ENCODE measurements at regions not wholly inside any gene's neighbourhood (a gene's known extent, or its start where the extent isn't known, plus 50 kb on each side); places are given as distances from the start of the nearest gene placed in this dataset.
"Not testable (repeated sequence)": the region's sequence is repeated elsewhere in the genome, so short reads cannot be mapped to it uniquely, and the experiment has no call there.

- not testable (repeated sequence) for DNase-seq
Observed at GRCh38 chr15:20228791-20229190, 312.8 kb downstream of the GOLGA6L6 start.

DNA sequence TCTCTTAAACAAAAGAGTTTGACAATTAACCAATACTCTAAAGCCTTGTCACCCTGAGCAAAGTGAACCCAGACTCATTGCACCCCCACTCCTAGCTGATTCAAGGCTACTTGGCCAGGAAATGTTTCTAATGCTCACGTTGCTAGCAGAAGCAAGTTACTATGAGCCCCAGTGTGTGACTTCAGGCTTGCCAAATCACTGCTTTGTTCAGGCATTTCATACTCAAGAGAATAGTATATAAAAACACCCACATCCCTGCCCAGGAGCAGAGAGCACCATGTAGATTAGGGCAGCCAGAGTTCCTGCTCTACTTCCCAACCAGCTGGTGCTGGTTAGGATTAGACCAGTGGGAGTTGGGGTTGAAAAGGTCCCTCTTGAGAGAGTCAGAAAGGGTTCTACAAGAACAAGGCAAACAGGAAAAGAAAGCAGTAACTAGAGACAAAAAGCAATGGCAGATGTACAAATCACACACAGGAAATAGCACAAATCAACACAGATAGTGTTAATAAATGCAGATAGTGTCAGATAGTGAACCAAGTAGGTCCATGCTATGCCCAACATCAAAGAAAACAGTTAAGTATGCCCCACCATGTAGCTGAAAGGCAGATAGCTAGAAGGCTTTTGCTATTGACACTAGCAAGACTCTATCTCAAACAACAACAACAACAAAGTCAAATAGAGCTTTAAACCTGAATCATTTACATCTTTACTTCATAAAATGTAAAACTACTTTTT, 314.3 kb downstream of the GOLGA6L6 start:
- DNase-seq = not testable (repeated sequence)

- DNase-seq = not testable (repeated sequence)
Observed at GRCh38 chr15:20226531-20226930, 315.1 kb downstream of the GOLGA6L6 start.

DNA sequence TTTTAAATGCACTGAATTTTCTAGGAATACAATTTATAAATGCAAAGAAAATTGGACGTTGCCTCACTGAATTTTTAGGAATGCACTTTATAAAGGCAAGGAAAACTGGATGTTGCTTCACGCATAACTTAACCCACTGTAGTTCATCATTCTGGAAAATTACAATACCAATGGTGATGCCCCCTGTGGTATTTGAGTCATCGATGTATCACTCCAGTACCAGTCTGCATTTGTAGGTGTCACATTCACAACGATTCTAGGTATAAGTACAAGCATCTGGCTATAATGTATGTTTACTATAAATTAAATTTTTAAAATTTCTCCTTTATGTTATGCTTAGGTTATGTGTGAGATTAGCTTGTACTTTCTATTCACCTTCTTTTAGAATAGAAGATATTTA, 320.5 kb downstream of the GOLGA6L6 start:
- not testable (repeated sequence) for DNase-seq

GRCh38 chr15:20219171-20219570, 322.4 kb downstream of the GOLGA6L6 start:
- DNase-seq = not testable (repeated sequence)

- DNase-seq = not testable (repeated sequence)
Observed at GRCh38 chr15:20215700-20216099, 325.9 kb downstream of the GOLGA6L6 start.

DNA sequence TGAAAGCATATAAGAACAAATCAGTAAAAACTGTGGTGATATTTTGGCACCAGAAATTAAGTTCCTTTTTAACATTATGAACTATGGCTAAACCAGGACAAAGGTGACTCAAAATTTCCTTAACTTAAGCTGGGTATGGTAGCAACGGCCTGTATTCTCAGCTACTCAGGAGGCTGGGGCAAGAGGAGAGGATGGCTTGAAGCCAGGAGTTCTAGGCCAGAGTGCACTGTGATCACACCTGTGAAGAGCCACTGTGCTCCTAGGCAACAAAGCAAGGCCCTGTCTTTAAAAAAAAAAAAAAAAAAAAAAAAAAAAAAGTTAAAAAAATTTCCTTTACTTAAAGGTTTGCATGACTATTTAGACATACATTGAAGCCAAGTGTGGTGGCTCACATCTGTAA, 327.5 kb downstream of the GOLGA6L6 start:
- DNase-seq = not testable (repeated sequence)

GRCh38 chr15:20211508-20211907, 330.1 kb downstream of the GOLGA6L6 start:
- DNase-seq = not testable (repeated sequence)

DNA sequence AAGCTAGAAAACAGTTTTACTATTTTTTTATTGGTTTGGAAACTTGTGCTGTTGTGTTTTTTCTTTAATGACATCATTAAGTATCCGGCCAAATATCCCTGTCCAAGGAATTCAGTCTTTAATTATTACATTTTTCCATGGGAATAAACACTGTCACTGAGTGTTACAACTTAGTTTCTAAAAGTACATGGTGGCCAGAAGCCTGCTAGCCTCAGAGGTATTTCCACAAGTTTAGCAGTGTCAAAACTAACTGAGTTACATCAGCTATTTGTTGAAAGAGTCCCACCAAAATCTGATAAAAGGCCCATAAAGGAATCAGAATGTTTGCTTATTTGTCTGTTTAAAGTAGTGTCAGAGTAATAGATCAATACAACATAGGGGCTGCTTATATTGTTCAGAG, 331.6 kb downstream of the GOLGA6L6 start:
- DNase-seq = not testable (repeated sequence)

- not testable (repeated sequence) for DNase-seq
Observed at GRCh38 chr15:20207607-20208006, 334.0 kb downstream of the GOLGA6L6 start.

GRCh38 chr15:20207198-20207597, 334.4 kb downstream of the GOLGA6L6 start:
- DNase-seq = not testable (repeated sequence)

GRCh38 chr15:20204177-20204866, 337.3 kb downstream of the GOLGA6L6 start:
- not testable (repeated sequence) for DNase-seq

GRCh38 chr15:20203649-20204150, 337.9 kb downstream of the GOLGA6L6 start:
- not testable (repeated sequence) for DNase-seq

DNA sequence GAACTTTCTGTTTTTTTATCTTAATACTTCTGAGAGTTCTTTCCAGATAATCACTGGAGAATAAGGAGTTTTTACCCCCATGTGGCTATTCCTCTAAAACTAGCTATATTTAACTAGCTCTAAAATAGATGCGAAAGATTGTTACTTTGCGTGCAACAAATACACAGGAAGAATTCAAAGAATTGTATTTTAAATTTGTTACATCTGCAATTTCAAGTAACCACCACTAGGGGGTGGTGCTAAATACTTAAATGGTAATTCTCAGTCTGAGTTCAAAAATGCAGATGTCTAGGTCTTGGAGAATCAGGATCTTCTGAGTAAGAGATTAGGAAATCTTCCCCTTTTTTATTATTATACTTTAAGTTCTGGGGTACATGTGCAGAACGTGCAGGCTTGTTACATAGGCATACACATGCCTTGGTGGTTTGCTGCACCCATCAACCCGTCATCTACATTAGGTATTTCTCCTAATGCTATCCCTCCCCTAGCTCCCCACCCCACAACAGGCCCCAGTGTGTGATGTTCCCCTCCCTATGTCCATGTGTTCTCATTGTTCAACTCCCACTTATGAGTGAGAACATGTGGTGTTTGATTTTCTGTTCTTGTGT, 346.9 kb downstream of the GOLGA6L6 start:
- not testable (repeated sequence) for DNase-seq

DNA sequence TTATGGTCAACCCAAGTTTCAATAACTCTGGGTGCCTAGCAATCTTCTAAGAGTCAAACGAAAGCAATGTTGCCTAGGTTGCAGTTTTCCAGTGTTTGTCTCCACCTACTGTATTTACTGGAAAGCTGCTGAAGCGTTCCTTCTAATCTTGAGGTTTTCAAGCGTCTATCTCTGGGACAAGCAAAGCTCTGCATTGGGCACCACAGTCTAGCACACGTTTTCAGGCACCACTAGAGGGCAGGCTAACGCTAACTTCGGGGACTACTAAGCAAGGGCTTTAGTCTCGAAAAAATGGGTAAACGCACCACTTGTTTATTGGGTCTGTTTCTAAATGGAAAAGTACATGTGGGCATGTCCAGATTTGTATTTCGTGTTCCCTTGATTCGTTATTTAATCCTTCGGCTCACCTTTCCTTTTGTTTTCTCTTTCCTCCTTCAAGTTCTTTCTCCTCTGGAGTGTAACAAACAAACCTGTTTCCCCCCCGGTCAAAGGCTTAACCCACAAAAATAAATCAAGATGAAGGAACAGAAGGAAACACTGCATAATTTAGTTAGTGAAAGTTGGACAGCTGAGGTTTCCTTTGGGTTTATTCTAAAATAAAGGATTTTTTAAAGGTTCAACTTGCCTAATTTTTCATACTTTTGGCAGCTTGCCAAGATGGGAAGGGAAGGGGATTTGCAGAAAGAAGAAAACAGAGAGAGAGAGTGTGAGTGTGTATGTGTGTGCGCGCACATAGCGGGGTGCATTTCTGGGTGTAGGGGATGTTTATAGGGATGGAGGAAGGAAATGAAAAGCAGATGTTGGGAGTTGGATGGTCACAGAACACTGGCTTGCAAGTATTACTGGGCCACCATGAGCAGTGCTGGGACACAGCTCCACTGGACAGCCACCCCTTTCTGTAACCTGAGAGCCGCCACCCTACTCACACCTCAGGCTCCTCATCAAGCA, 348.3 kb downstream of the GOLGA6L6 start:
- not testable (repeated sequence) for DNase-seq

DNA sequence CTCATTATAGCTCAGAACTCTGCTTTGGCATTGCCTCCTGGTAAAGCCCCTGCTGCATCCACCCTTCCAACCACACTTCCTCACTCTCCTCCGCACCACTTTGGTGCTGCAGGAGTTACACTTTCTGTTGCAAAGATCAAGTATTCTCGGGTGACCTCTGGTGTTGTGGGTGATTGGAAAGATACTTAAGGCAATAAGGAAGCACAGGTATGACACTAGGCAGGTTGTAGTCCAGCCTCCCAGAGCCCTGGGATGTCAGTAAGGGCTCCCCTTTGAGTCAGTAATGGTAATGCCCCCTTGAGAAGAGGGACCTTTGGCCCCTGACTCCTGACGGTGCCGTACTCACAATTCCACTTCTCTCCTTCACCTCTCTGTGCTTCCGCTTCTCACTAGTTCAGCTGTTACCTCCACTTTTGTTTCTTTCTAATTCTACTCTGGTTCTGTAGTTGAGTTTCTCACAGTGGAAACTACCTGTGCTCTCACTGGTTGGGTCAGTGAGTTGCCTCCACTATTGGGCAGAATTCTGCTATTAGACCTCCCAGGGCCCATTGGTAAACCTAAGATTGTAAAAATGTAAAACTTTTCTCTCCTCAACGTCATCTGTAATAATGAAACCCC, 350.0 kb downstream of the GOLGA6L6 start:
- DNase-seq = not testable (repeated sequence)

GRCh38 chr15:20188611-20189010, 353.0 kb downstream of the GOLGA6L6 start:
- not testable (repeated sequence) for DNase-seq

GRCh38 chr15:20187370-20188355, 353.9 kb downstream of the GOLGA6L6 start:
- not testable (repeated sequence) for DNase-seq

DNA sequence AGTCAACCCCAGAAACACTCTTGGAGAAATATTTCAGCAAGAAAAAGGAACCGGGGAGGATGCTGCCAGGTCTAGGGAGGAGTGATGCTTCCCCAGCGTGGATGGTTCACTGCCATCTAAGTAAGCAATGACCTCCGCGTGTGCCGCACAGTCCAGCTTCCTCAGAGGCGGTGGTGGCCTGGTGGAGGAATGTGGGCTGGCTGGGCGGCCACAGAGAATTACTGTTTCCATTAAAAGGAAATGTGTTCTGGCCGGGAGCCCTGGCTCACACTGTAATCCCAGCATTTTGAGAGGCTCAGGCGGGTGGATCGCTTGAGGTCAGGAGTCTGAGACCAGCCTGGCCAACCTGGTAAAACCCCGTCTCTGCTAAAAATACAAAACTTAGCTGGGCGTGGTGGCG, 356.7 kb downstream of the GOLGA6L6 start:
- DNase-seq = not testable (repeated sequence)

DNA sequence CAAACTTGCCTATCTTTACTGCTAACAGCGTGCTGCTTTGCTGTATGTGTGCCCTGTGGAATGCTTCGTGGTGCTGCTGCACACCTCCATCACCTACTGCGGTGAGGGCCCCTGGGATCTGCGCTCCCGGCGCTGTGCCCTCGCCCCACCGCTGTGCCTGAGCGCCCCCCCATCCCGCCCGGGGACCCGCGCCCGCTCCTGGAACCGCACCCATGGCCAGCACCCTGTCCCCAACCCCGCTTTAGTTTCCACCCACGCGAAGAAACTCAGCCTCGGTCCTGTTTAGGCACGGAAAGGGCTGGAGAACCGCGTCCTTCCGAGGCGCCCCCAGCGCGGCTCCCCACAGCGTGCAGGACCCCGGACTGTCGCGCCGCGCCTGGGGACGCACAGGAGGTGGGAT, 373.4 kb downstream of the GOLGA6L6 start:
- DNase-seq = not testable (repeated sequence)

DNA sequence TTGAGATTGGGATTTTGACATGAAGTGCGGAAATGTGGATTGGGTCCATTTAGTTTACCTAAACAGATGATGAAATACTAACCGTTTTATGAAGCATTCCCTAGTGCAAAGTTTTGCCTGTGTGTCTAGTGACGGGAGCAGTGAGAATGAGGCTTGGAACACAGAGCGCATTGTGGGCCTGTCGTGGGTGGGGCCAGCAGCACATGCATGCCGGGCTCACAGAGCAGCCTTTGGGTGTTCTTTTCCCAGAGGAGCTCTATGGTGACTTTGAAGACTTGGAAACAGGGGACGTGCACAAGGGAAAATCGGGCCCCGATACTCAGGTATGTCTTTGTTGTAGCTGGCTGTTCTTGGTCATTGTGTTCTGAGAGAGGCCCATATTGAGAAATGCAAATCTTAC, 388.1 kb downstream of the GOLGA6L6 start:
- not testable (repeated sequence) for DNase-seq
